Left hindlimb (tissue), 1 donor: ENCODE measurements at regions not wholly inside any gene's neighbourhood (a gene's known extent, or its start where the extent isn't known, plus 50 kb on each side); places are given as distances from the start of the nearest gene placed in this dataset.
"Not testable (repeated sequence)": the region's sequence is repeated elsewhere in the genome, so short reads cannot be mapped to it uniquely, and the experiment has no call there.

Experiments used
- DNase-seq: peaks from one replicate; pipeline ENCODE4 v3.0.0-alpha.2; 2018

DNA sequence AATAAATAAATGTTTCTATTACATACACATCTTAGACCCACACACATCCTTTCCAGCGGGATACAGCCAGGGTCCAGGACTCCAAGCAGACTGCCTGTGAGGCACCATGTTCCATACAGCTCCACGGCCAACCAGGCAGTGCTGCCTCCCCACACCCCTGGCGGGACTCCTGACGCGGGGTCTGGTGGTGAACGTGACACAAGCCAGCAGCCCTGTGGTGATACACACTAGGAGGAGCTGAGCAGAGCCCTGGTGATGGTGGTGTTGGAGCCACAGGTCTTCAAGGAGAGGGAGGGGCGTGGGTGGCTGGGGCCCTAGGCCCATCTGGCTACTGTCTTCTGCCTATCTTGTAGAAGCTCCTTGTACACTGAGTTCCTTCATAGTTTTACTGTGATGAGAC is 53.1 kb upstream of the LPCAT1 start:
- not testable (repeated sequence) for DNase-seq

DNA sequence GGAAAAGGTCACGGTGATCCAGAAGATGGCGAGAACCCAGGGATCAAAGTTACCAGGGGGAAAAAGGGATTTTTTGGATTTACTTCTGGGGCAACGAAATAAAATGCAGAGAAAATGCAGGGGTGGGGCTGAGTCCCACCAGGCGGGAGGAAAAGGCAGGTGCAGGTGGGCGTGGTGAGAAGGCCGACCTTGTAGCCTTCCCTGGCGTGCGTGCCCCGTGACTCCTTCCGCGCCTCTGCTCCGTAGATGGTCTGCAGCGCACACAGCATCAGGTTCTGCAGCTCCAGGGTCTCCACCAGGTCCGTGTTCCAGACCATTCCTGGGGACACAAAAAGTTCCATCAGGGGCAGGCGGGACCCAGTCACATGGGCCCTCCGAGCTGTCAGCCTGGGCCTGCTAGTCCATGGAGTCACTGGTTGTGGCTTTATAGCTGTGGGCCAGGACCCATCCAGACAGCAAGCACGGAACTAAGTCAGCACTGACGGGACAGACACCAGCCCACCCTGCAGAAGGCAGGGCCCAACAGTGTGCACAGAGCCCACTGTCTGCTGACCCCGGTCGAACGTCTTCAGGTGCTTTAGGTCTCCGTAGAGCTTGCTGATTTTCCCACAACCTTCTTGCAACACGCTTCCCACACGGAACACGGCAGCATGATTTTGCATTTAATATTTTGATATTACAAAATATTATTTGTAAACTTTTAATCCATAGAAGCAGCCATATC is 52.4 kb upstream of the LPCAT1 start:
- not testable (repeated sequence) for DNase-seq

DNA sequence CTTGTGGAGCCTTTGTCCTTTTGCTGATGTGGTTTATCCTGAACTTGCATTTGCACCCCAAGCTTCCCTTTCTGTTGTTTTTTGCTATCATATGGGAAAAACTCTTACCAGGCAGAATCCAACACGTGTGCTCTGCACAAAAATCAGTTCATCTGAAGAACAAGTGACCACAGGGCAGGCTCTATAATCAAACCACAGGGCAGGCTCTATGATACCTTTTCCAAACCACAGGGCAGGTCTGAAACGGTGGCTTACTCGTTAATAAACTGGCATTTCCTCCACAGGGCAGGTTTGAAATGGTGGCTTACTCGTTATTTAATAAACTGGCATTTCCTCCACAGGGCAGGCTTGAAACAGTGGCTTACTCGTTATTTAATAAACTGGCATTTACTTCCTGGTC is 51.7 kb upstream of the LPCAT1 start:
- not testable (repeated sequence) for DNase-seq

DNA sequence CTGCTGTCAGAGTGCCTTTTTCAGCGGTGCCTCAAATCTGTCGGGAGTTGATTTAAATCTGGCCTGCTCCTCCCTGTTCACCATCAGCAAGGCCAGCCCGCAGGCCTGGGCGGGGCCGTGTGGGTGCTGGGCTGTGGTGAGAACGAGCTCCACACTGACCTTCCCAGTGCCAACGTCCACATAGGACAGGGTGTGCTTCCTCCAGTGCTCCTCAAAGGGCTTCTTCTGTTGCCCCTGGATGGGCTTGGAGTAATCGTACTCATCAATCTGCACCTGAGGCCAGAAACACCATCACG is 50.2 kb upstream of the LPCAT1 start:
- not testable (repeated sequence) for DNase-seq

DNA sequence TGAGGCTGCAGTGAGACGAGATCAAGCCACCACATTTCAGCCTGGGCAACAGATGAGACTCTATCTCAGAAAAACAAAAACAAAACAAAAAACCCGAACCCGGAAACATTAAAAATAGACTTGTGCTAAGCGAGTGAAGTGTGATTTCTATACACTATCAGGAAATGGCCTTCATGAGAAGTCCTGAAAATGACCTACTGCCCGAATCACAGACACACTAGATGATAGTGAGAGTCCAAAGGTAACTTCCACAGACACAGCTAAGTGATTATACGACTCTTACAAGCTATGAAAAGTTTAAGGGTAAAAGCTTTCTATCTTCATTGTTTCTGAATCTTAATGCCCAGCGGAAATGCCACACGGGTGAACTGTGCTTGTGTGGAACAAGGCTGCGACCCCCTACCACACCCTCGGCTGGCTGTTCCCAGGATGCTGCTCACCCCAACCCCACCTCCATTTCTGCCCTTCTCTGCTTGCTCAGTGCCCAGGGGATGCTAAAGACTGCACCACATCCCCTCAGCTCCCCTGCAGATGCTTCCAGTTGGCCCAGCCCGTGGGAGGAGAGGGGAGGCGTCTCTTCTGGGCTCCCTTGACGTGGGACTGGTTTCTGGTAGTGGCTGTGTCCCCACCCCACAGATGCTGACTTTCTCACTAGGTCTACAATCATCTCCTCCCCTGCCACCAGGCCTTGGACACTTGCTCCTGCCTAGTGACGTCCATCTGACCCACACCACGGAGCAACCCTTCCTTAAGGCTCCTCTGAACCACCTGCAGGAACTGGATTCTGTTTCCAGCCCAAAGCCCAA is 49.7 kb upstream of the LPCAT1 start:
- not testable (repeated sequence) for DNase-seq
